GM19324 (cell line): ENCODE measurements at regions not wholly inside any gene's neighbourhood (a gene's known extent, or its start where the extent isn't known, plus 50 kb on each side); places are given as distances from the start of the nearest gene placed in this dataset.

ENCODE experiments used
- ATAC-seq: cut with Tn5 transposase; IDR thresholded peaks from one replicate; pipeline ENCODE4 v1.9.1; 2021; ENCODE audit warnings: mild to moderate bottlenecking, moderate library complexity; ENCODE audit not compliant: unreplicated experiment, low FRiP score

- no peak for ATAC-seq
Measured at GRCh38 chr20:39176457-39176856, 214.3 kb downstream of the DHX35 start.

GRCh38 chr20:39170896-39171463, 208.8 kb downstream of the DHX35 start:
- no peak for ATAC-seq

- ATAC-seq: no peak
Measured at GRCh38 chr20:39165099-39165498, 203.0 kb downstream of the DHX35 start.

GRCh38 chr20:39164642-39165041, 202.5 kb downstream of the DHX35 start:
- no peak for ATAC-seq

- no peak for ATAC-seq
Measured at GRCh38 chr20:39163993-39164392, 201.8 kb downstream of the DHX35 start.

GRCh38 chr20:39161900-39162299, 199.8 kb downstream of the DHX35 start:
- no peak for ATAC-seq

GRCh38 chr20:39155971-39156370, 193.8 kb downstream of the DHX35 start:
- no peak for ATAC-seq

GRCh38 chr20:39152742-39153141, 190.6 kb downstream of the DHX35 start:
- ATAC-seq: no peak

GRCh38 chr20:39152126-39152525, 190.0 kb downstream of the DHX35 start:
- no peak for ATAC-seq

GRCh38 chr20:39150501-39150900, 188.4 kb downstream of the DHX35 start:
- ATAC-seq: no peak

GRCh38 chr20:39146394-39146793, 184.2 kb downstream of the DHX35 start:
- ATAC-seq: no peak

GRCh38 chr20:39145921-39146320, 183.8 kb downstream of the DHX35 start:
- ATAC-seq: no peak

GRCh38 chr20:39144757-39145156, 182.6 kb downstream of the DHX35 start:
- ATAC-seq: no peak

- no peak for ATAC-seq
Measured at GRCh38 chr20:39142407-39143096, 180.4 kb downstream of the DHX35 start.

- no peak for ATAC-seq
Measured at GRCh38 chr20:39137299-39137698, 175.2 kb downstream of the DHX35 start.

- ATAC-seq: no peak
Measured at GRCh38 chr20:39136798-39137197, 174.7 kb downstream of the DHX35 start.

- ATAC-seq: no peak
Measured at GRCh38 chr20:39135885-39136544, 173.9 kb downstream of the DHX35 start.

- no peak for ATAC-seq
Measured at GRCh38 chr20:39133201-39133600, 171.1 kb downstream of the DHX35 start.

GRCh38 chr20:39132511-39132910, 170.4 kb downstream of the DHX35 start:
- no peak for ATAC-seq

- no peak for ATAC-seq
Measured at GRCh38 chr20:39132093-39132492, 169.9 kb downstream of the DHX35 start.

- ATAC-seq: no peak
Measured at GRCh38 chr20:39130627-39131026, 168.5 kb downstream of the DHX35 start.

GRCh38 chr20:39129523-39129922, 167.4 kb downstream of the DHX35 start:
- ATAC-seq: no peak
